AG09309 (cell line): ENCODE measurements at regions not wholly inside any gene's neighbourhood (a gene's known extent, or its start where the extent isn't known, plus 50 kb on each side); places are given as distances from the start of the nearest gene placed in this dataset.

Source experiments
- DNase-seq: peaks from one replicate; pipeline ENCODE4 v3.0.0-alpha.2; 2010; ENCODE audit warnings: low read depth
- H3K4me3 ChIP-seq: 2 replicates; pipeline ENCODE4 v1.5.1; 2011; ENCODE audit warnings: mild to moderate bottlenecking, low read depth, low read length, moderate library complexity; ENCODE audit not compliant: control insufficient read depth
- TF ChIP-seq, protein P1 (sequence below): IDR thresholded peaks from 2 replicates; pipeline ENCODE4 v1.5.1; 2011; ENCODE audit warnings: mild to moderate bottlenecking, low read depth, low read length, inconsistent platforms; ENCODE audit not compliant: insufficient read depth, control insufficient read depth; ENCODE audit errors: missing control alignments

DNA sequence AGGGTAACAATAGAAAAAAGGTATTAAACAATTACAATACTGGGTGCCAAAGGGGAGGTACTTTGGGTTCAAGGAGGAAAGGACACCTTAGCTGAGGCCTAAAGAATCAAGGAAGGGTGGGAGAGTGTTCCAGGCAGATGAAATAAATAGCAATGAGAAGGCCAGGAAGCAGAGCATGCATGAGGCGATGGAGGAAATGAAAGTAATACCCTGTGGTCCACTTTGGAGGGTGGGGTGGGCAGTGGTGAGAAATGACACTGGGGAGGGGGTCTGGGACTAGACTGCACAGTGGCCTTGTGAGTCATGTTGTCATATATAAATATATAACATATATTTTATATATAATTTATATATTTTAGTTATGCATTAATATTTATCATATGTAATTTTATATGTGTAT is 55.9 kb downstream of the BHLHE40 start:
- TF ChIP-seq, protein P1, sequence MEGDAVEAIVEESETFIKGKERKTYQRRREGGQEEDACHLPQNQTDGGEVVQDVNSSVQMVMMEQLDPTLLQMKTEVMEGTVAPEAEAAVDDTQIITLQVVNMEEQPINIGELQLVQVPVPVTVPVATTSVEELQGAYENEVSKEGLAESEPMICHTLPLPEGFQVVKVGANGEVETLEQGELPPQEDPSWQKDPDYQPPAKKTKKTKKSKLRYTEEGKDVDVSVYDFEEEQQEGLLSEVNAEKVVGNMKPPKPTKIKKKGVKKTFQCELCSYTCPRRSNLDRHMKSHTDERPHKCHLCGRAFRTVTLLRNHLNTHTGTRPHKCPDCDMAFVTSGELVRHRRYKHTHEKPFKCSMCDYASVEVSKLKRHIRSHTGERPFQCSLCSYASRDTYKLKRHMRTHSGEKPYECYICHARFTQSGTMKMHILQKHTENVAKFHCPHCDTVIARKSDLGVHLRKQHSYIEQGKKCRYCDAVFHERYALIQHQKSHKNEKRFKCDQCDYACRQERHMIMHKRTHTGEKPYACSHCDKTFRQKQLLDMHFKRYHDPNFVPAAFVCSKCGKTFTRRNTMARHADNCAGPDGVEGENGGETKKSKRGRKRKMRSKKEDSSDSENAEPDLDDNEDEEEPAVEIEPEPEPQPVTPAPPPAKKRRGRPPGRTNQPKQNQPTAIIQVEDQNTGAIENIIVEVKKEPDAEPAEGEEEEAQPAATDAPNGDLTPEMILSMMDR: no peak
- H3K4me3 ChIP-seq: no peak overlapping the region
- no peak for DNase-seq

DNA sequence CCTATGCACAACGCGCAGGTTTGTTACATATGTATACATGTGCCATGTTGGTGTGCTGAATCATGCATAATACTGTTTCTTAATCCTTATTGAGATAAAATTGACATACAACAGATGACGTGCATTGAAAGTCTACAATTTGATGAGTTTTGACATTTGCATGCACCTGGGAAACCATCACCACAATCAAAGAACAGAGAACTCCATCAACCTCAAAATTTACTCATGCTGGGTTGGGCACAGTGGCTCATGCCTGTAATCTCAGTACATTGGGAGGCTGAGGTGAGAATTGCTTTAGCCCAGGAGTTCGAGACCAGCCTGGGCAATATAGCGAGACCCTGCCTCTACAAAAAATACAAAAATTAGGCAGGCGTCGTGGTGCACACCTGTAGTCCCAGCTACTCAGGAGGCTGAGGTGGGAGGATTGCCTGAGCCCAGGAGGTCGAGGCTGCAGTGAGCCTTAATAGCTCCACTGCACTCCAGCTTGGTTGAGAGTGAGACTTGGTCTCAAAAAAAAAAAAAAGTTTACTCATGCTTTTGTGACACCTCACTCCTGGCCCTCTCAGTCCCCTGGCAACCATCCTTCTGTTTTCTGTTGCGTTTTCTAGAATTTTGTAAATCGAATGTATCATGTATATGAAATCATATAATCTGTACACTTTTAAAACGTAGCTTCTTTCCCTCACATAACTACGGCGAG is 56.6 kb downstream of the BHLHE40 start:
- H3K4me3 ChIP-seq: no peak overlapping the region
- TF ChIP-seq, protein P1: no peak
- no peak for DNase-seq

DNA sequence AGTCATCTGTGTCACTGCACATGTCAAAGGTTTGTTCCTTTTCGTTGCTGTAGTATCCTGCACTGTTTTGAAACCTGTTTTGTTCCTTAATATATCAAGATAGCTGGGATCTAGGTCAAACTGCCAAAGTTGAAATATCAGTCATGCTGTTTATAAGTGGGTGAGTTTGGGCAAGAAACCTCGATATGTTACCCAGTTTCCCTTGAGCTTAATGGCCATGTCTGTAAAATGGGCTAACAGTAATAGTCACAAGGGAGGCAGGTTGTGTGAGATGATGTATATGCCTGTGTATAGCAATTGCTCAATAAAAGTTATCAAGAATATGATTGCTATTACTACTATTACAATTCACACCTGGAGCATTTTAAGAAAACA is 57.1 kb downstream of the BHLHE40 start:
- no peak for DNase-seq
- H3K4me3 ChIP-seq: no peak overlapping the region
- TF ChIP-seq, protein P1: no peak

DNA sequence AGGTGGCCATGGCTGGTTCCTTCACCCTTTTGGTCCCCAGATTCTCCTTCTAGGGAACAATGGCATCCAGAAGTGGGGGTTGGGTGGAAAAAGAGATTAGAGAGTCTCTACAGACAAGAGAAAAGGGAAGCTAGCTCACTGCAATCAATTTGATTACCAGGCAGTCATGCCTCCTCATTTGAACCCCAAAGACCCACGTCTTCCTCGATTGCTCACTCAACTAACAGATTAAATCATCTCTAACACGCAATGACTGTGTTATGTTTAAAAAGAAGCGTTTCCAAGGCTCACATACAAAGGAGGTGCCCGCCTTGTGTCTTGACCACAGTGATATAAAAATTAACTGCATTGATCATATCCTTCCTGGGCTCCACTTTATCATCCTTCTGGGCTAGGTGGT is 57.6 kb downstream of the BHLHE40 start:
- TF ChIP-seq, protein P1: no peak
- H3K4me3 ChIP-seq: no peak overlapping the region
- DNase-seq: no peak

DNA sequence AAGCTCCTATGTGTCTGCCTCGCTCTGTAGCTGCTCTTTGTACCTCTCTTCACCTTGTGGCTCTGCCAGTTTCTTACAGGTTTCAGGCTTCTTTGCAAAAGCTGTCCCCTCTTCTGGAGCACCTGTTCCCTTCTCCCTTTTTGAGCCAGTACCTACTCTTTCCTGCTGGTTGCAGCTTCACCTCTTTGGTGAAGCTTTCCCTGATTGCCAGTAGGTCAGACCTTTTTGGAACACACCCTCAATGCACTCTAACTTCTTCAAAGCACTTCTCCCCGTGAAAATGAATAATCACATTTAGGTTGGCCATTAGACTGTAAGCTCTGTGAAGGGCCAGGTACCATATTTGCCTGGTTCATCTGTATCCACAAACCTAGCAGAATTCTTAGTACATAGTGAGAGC is 60.3 kb downstream of the BHLHE40 start:
- TF ChIP-seq, protein P1: no peak
- H3K4me3 ChIP-seq: no peak overlapping the region
- no peak for DNase-seq

DNA sequence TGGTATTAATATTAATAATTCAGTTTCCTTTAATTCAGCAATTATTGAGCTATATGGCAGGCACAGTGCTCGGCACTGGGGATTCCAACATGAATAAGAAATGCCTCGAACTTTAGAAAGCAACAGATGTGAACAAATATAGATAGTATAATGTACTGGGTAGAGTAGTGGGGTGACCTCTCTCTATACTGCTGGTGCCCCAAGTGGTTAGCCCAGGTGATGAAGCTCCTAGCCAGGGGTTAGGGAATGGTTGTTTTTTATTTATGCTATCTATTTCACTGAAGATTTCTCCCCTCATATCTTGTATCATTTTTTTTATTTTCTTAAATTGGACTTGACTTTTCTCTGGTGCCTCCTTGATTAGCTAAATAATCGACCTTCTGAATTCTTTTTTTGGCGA is 62.1 kb downstream of the BHLHE40 start:
- no peak for DNase-seq
- TF ChIP-seq, protein P1: no peak
- H3K4me3 ChIP-seq: no peak overlapping the region
